ENCODE measurements at regions not wholly inside any gene's neighbourhood (a gene's known extent, or its start where the extent isn't known, plus 50 kb on each side); places are given as distances from the start of the nearest gene placed in this dataset.

GRCh38 chr2:150976604-150977003 lies 285.1 kb downstream of the RBM43 start:
- no peaks in the 10 kb centered on the region for H3K27me3 ChIP-seq (ENCODE audit: control insufficient read depth in 2 of 2, insufficient read depth in 2 of 2, low read length in 2 of 2)
- BruUV-seq (replicated peaks): no TSS peak
- H3K4me3 ChIP-seq (replicated peaks in 1 of 3; ENCODE audit: insufficient read depth in 1 of 3, low read depth in 1 of 3, low read length in 3 of 3): no peak overlapping the region
- no peaks in the 10 kb centered on the region for H3K4me1 ChIP-seq (ENCODE audit: control insufficient read depth, extremely low read depth, insufficient read depth, low read length)
- no peak overlapping the region for H3K4me2 ChIP-seq (ENCODE audit: insufficient read depth, low read length)
- ChIA-PET POLR2A (no interaction called here), CTCF (no interaction called here)
- no peak overlapping the region for H3K9ac ChIP-seq (replicated peaks; ENCODE audit: extremely low read depth, insufficient read depth, low read length)
- H3K79me2 ChIP-seq (ENCODE audit: control insufficient read depth, insufficient read depth, low read length): no peaks in the 10 kb centered on the region
- no peak overlapping the region for H2AFZ ChIP-seq (ENCODE audit: low read depth, low read length)
- DNase-seq (ENCODE audit: low read depth, low spot score) (no peak), FAIRE-seq (no peak)
- H3K36me3 ChIP-seq (ENCODE audit: control insufficient read depth in 2 of 2, extremely low read depth in 1 of 2, insufficient read depth in 2 of 2, low read length in 2 of 2): no peaks in the 10 kb centered on the region
- H4K20me1 ChIP-seq (replicated peaks; ENCODE audit: control insufficient read depth, extremely low read depth, insufficient read depth, low read length): no peaks in the 10 kb centered on the region
- dilution Hi-C loops (cut with MboI; ENCODE audit: extremely low pct_ligation_motif_present, low sequenced_read_pairs): no loop called here
- no peaks in the 10 kb centered on the region for H3K9me3 ChIP-seq (replicated peaks; ENCODE audit: control insufficient read depth, insufficient read depth, low read length)
- TF ChIP-seq POLR2A (IDR thresholded peaks at IDR 0.05; ENCODE audit: low read depth, low read length): no peak
- TF ChIP-seq CTCF (IDR thresholded peaks at IDR 0.05; ENCODE audit: extremely low read depth in 1 of 2, insufficient read depth in 1 of 2, low read depth in 1 of 2, low read length in 2 of 2): no peak
- TF ChIP-seq EZH2 (IDR thresholded peaks at IDR 0.05; ENCODE audit: borderline replicate concordance, low read depth, low read length, severe bottlenecking): no peak
- TF ChIP-seq FOS (IDR thresholded peaks at IDR 0.05; ENCODE audit: borderline replicate concordance, insufficient read depth, low read length): no peak
- no peak for TF ChIP-seq MYC (IDR thresholded peaks at IDR 0.05; ENCODE audit: low read depth, low read length)
- TF ChIP-seq POLR2AphosphoS5 (IDR thresholded peaks at IDR 0.05; ENCODE audit: insufficient read depth, low read depth, low read length): no peak
- TF ChIP-seq GATA2 (IDR thresholded peaks at IDR 0.05; ENCODE audit: insufficient read depth, insufficient read length, low read depth, low read length): no peak
- no peak for TF ChIP-seq MAX (IDR thresholded peaks at IDR 0.05; ENCODE audit: insufficient read depth, insufficient read length)
- no peaks in the 10 kb centered on the region for H3K9me1 ChIP-seq (replicated peaks; ENCODE audit: control insufficient read depth, extremely low read depth, insufficient read depth, low read length)
- intact Hi-C loops (cut with micrococcal nuclease): no loop called here
- no peak overlapping the region for H3K27ac ChIP-seq (ENCODE audit: insufficient read depth, low read depth, low read length)

All from endothelial cell of umbilical vein (primary cell).